HG02870 (cell line): ENCODE measurements at regions not wholly inside any gene's neighbourhood (a gene's known extent, or its start where the extent isn't known, plus 50 kb on each side); places are given as distances from the start of the nearest gene placed in this dataset.
"Not testable (repeated sequence)": the region's sequence is repeated elsewhere in the genome, so short reads cannot be mapped to it uniquely, and the experiment has no call there.

Source experiments
- ATAC-seq: cut with Tn5 transposase; IDR thresholded peaks from one replicate; pipeline ENCODE4 v1.9.1; 2021; ENCODE audit warnings: mild to moderate bottlenecking, moderate library complexity; ENCODE audit not compliant: unreplicated experiment

- no peak for ATAC-seq
These were observed 180.4 kb downstream of the SMAD6 start for GRCh38 chr15:66882251-66883020.

GRCh38 chr15:66883284-66883911 is 181.4 kb downstream of the SMAD6 start:
- no peak for ATAC-seq

- ATAC-seq, result no peak
These were observed 181.2 kb upstream of the SMAD3 start for GRCh38 chr15:66884115-66884622.

- ATAC-seq, result no peak
These were observed 180.7 kb upstream of the SMAD3 start for GRCh38 chr15:66884661-66885237.

GRCh38 chr15:66885281-66885915 is 180.0 kb upstream of the SMAD3 start:
- no peak for ATAC-seq

GRCh38 chr15:66886241-66886675 is 179.1 kb upstream of the SMAD3 start:
- no peak for ATAC-seq

GRCh38 chr15:66886686-66887273 is 178.6 kb upstream of the SMAD3 start:
- no peak for ATAC-seq

GRCh38 chr15:66889298-66889697 is 176.1 kb upstream of the SMAD3 start:
- not testable (repeated sequence) for ATAC-seq

- no peak for ATAC-seq
These were observed 173.6 kb upstream of the SMAD3 start for GRCh38 chr15:66891776-66892175.

GRCh38 chr15:66893294-66893693 is 172.1 kb upstream of the SMAD3 start:
- no peak for ATAC-seq

- no peak for ATAC-seq
These were observed 171.0 kb upstream of the SMAD3 start for GRCh38 chr15:66894363-66894762.

GRCh38 chr15:66894986-66895780 is 170.2 kb upstream of the SMAD3 start:
- no peak for ATAC-seq

GRCh38 chr15:66895794-66896453 is 169.5 kb upstream of the SMAD3 start:
- no peak for ATAC-seq

- no peak for ATAC-seq
These were observed 168.8 kb upstream of the SMAD3 start for GRCh38 chr15:66896611-66897010.

- no peak for ATAC-seq
These were observed 168.0 kb upstream of the SMAD3 start for GRCh38 chr15:66897416-66897815.

GRCh38 chr15:66897971-66898370 is 167.4 kb upstream of the SMAD3 start:
- ATAC-seq, result no peak

- no peak for ATAC-seq
These were observed 166.6 kb upstream of the SMAD3 start for GRCh38 chr15:66898656-66899386.

GRCh38 chr15:66899555-66900350 is 165.6 kb upstream of the SMAD3 start:
- no peak for ATAC-seq
